ENCODE measurements at regions not wholly inside any gene's neighbourhood (a gene's known extent, or its start where the extent isn't known, plus 50 kb on each side); places are given as distances from the start of the nearest gene placed in this dataset.

DNA sequence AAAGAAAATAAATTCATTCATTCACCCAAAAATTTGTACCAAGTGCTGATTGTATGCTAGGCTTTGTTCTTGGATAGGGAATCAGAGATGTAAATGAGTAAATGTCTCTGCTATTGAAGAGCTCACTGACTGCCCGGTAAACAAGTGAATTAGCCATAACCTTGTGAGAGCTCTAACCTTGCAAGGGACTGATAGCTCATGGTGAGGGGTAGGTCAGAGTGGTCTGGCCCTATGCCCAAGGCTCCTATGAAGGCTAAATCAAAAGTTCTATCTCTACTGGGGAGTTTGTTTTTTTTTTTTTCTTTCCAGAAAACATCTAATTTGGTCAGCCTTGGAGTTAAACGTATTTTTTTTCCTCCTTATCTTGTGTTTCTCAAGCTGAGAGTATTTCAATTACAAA lies 172.8 kb upstream of the CDH11 start:
- Histone ChIP-seq H3F3A (ENCODE audit: low read length, unreplicated experiment) (no peaks in the 10 kb centered on the region), H3K9me3 (ENCODE audit: low read length) (no peaks in the 10 kb centered on the region), H3K4me3 (ENCODE audit: low read length) (no peak overlapping the region), H3K27ac (ENCODE audit: low read length) (no peak overlapping the region), H3K4me2 (ENCODE audit: low read length) (no peak overlapping the region), H3K27me3 (ENCODE audit: low read length) (no peaks in the 10 kb centered on the region), H2AFZ (ENCODE audit: low read length) (no peak overlapping the region), H4K20me1 (ENCODE audit: low read length) (no peaks in the 10 kb centered on the region), H3K79me2 (ENCODE audit: low read length) (no peaks in the 10 kb centered on the region), H3K9me2 (replicated peaks; ENCODE audit: low read length) (no peaks in the 10 kb centered on the region), H3K9ac (ENCODE audit: low read length) (no peak overlapping the region), H3K4me1 (ENCODE audit: insufficient read depth, low read length) (no peaks in the 10 kb centered on the region), H3K36me3 (ENCODE audit: low read depth, low read length) (no peaks in the 10 kb centered on the region)
- ChIA-PET POLR2A (ENCODE audit: unreplicated experiment) (no interaction called here), CTCF (no interaction called here)
- TF ChIP-seq EZH2 (IDR thresholded peaks at IDR 0.05; ENCODE audit: low read length, unreplicated experiment) (no peak), EZH2phosphoT487 (IDR thresholded peaks at IDR 0.05; ENCODE audit: borderline replicate concordance, low read length) (no peak)
- TF ChIP-seq, protein P1, sequence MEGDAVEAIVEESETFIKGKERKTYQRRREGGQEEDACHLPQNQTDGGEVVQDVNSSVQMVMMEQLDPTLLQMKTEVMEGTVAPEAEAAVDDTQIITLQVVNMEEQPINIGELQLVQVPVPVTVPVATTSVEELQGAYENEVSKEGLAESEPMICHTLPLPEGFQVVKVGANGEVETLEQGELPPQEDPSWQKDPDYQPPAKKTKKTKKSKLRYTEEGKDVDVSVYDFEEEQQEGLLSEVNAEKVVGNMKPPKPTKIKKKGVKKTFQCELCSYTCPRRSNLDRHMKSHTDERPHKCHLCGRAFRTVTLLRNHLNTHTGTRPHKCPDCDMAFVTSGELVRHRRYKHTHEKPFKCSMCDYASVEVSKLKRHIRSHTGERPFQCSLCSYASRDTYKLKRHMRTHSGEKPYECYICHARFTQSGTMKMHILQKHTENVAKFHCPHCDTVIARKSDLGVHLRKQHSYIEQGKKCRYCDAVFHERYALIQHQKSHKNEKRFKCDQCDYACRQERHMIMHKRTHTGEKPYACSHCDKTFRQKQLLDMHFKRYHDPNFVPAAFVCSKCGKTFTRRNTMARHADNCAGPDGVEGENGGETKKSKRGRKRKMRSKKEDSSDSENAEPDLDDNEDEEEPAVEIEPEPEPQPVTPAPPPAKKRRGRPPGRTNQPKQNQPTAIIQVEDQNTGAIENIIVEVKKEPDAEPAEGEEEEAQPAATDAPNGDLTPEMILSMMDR (conservative IDR thresholded peaks at IDR 0.05; ENCODE audit: low read depth, low read length), result no peak
- BruUV-seq (replicated peaks), result no TSS peak
- no peak for ATAC-seq
- no peak for DNase-seq
- intact Hi-C loops (cut with micrococcal nuclease), result no loop called here

DNA sequence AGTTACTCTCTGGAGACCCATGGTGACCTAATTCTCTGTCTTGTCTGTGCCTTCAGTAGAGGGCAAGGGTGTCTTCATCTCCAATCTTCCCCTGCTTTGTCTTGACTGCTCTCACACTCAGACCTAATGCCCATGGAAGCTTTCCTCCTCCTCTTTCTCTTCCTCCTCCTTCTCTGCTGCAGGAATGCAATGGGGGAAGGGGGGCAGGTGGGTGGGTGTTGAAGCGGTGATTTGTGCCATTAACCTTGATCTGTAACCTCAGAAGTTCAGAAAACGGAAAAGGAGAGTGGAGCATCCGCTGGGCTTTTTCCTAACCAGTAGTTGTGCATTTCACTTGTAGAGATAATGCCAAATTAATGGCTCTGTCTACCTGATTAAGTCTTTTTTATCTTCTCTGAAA lies 172.3 kb upstream of the CDH11 start:
- no TSS peak for BruUV-seq (replicated peaks)
- no peak for ATAC-seq
- POLR2A ChIA-PET (ENCODE audit: unreplicated experiment), result no interaction called here

DNA sequence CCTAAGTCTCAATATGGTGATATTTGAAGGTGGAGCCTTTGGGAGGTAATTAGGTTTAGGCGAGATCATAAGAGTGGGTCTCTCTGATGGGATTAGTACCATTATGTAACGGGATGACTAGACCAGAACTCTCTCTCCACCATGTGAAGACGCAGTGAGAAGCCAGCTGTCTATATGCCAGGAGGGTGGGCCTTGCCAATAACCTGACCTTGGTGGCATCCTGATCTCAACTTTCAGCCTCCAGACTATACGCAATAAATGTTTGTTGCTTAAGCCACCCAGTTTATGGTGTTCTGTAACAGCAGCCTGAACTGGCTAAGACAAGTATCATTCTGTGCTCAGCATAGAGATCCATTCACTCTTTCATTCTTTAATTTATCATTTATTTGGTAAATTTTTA lies 167.2 kb upstream of the CDH11 start:
- ChIA-PET CTCF (no interaction called here), POLR2A (ENCODE audit: unreplicated experiment) (no interaction called here)
- intact Hi-C loops (cut with micrococcal nuclease), result no loop called here
- no TSS peak for BruUV-seq (replicated peaks)
- TF ChIP-seq, protein P1 (conservative IDR thresholded peaks at IDR 0.05; ENCODE audit: low read depth, low read length), result no peak
- TF ChIP-seq EZH2 (IDR thresholded peaks at IDR 0.05; ENCODE audit: low read length, unreplicated experiment), result no peak
- no peak for TF ChIP-seq EZH2phosphoT487 (IDR thresholded peaks at IDR 0.05; ENCODE audit: borderline replicate concordance, low read length)
- Histone ChIP-seq H3F3A (ENCODE audit: low read length, unreplicated experiment) (no peaks in the 10 kb centered on the region), H4K20me1 (ENCODE audit: low read length) (no peaks in the 10 kb centered on the region), H3K4me2 (ENCODE audit: low read length) (no peak overlapping the region), H2AFZ (ENCODE audit: low read length) (no peak overlapping the region), H3K9me3 (ENCODE audit: low read length) (no peaks in the 10 kb centered on the region), H3K4me1 (ENCODE audit: insufficient read depth, low read length) (peaks cover 23% of the 10 kb centered on the region), H3K36me3 (ENCODE audit: low read depth, low read length) (no peaks in the 10 kb centered on the region), H3K9ac (ENCODE audit: low read length) (no peak overlapping the region), H3K27me3 (ENCODE audit: low read length) (no peaks in the 10 kb centered on the region), H3K27ac (ENCODE audit: low read length) (no peak overlapping the region), H3K9me2 (replicated peaks; ENCODE audit: low read length) (no peaks in the 10 kb centered on the region), H3K4me3 (ENCODE audit: low read length) (no peak overlapping the region), H3K79me2 (ENCODE audit: low read length) (no peaks in the 10 kb centered on the region)
- ATAC-seq (no peak), DNase-seq (no peak)

More for the DNA sequence above, 172.3 kb upstream of the CDH11 start:
- Histone ChIP-seq H3K4me1 (ENCODE audit: insufficient read depth, low read length) (no peaks in the 10 kb centered on the region), H4K20me1 (ENCODE audit: low read length) (no peaks in the 10 kb centered on the region), H3K4me3 (ENCODE audit: low read length) (no peak overlapping the region), H3F3A (ENCODE audit: low read length, unreplicated experiment) (no peaks in the 10 kb centered on the region), H3K36me3 (ENCODE audit: low read depth, low read length) (no peaks in the 10 kb centered on the region), H3K9me2 (replicated peaks; ENCODE audit: low read length) (no peaks in the 10 kb centered on the region), H3K27me3 (ENCODE audit: low read length) (no peaks in the 10 kb centered on the region), H2AFZ (ENCODE audit: low read length) (no peak overlapping the region), H3K9ac (ENCODE audit: low read length) (no peak overlapping the region), H3K27ac (ENCODE audit: low read length) (no peak overlapping the region), H3K4me2 (ENCODE audit: low read length) (no peak overlapping the region), H3K79me2 (ENCODE audit: low read length) (no peaks in the 10 kb centered on the region), H3K9me3 (ENCODE audit: low read length) (no peaks in the 10 kb centered on the region)
- DNase-seq, result no peak
- intact Hi-C loops (cut with micrococcal nuclease), result no loop called here
- TF ChIP-seq, protein P1 (conservative IDR thresholded peaks at IDR 0.05; ENCODE audit: low read depth, low read length), result no peak
- TF ChIP-seq EZH2phosphoT487 (IDR thresholded peaks at IDR 0.05; ENCODE audit: borderline replicate concordance, low read length) (no peak), EZH2 (IDR thresholded peaks at IDR 0.05; ENCODE audit: low read length, unreplicated experiment) (no peak)
- CTCF ChIA-PET, result no interaction called here
